PC-3 (cell line): ENCODE measurements at regions not wholly inside any gene's neighbourhood (a gene's known extent, or its start where the extent isn't known, plus 50 kb on each side); places are given as distances from the start of the nearest gene placed in this dataset.

Experiments
- ATAC-seq: fragments of 200-7000 bp; cut with Tn5 transposase; 2 replicates; pipeline ENCODE4 v1.9.1; 2020; ENCODE audit warnings: mild to moderate bottlenecking, moderate library complexity
- BruUV-seq: library from RNA; stranded (reverse); fragments of 400-500 nt; replicated peaks from 2 replicates; lab custom pipeline; 2021; lab: Mats Ljungman, UMichigan
- CTCF ChIA-PET: fragments of 300-600 bp; sonication (Branson Sonifier 250); formaldehyde crosslinking; loops from one replicate; lab custom pipeline; 2022; ENCODE audit warnings: antibody characterized with exemption; lab: Charles Lee
- POLR2A ChIA-PET: fragments of 300-600 bp; sonication (Branson Sonifier 250); formaldehyde crosslinking; loops from one replicate; lab custom pipeline; 2022; ENCODE audit warnings: antibody characterized with exemption; ENCODE audit not compliant: unreplicated experiment; lab: Charles Lee
- DNase-seq: peaks from one replicate; pipeline ENCODE4 v3.0.0-alpha.2; 2015
- H2AFZ ChIP-seq: fragments of 300-600 bp; sonication (generic); 2 replicates; pipeline ENCODE4 v1.6.0; 2016; ENCODE audit warnings: antibody characterized with exemption, low read length
- H3F3A ChIP-seq: fragments of 300-600 bp; sonication (generic); one replicate; pipeline ENCODE4 v1.6.0; 2017; ENCODE audit warnings: antibody characterized with exemption, low read length, control low read depth, mild to moderate bottlenecking; ENCODE audit not compliant: unreplicated experiment
- H3K27ac ChIP-seq: fragments of 300-600 bp; sonication (generic); 2 replicates; pipeline ENCODE4 v1.5.1; 2016; ENCODE audit warnings: mild to moderate bottlenecking, low read length
- H3K27me3 ChIP-seq: fragments of 300-600 bp; sonication (generic); 2 replicates; pipeline ENCODE4 v1.6.1; 2016; ENCODE audit warnings: low read length, mixed read lengths
- H3K36me3 ChIP-seq: fragments of 300-600 bp; sonication (generic); 2 replicates; pipeline ENCODE4 v1.6.1; 2016; ENCODE audit warnings: low read depth, mixed run types, low read length, mixed read lengths
- H3K4me1 ChIP-seq: fragments of 300-600 bp; sonication (generic); 2 replicates; pipeline ENCODE4 v1.5.1; 2016; ENCODE audit warnings: low read length; ENCODE audit not compliant: insufficient read depth
- H3K4me2 ChIP-seq: fragments of 300-600 bp; sonication (generic); 2 replicates; pipeline ENCODE4 v1.6.0; 2016; ENCODE audit warnings: low read length
- H3K4me3 ChIP-seq: fragments of 300-600 bp; sonication (generic); 2 replicates; pipeline ENCODE4 v1.5.1; 2016; ENCODE audit warnings: mild to moderate bottlenecking, low read length, mixed read lengths
- H3K79me2 ChIP-seq: fragments of 300-600 bp; sonication (generic); 2 replicates; pipeline ENCODE4 v1.6.1; 2017; ENCODE audit warnings: low read length, mixed read lengths
- H3K9ac ChIP-seq: fragments of 300-600 bp; sonication (generic); 2 replicates; pipeline ENCODE4 v1.6.0; 2016; ENCODE audit warnings: mild to moderate bottlenecking, low read length
- H3K9me2 ChIP-seq: fragments of 300-600 bp; sonication (generic); replicated peaks from 2 replicates; pipeline ENCODE4 v1.6.1; 2016; ENCODE audit warnings: mixed run types, low read length, mixed read lengths
- H3K9me3 ChIP-seq: fragments of 300-600 bp; sonication (generic); 2 replicates; pipeline ENCODE4 v1.6.1; 2016; ENCODE audit warnings: low read length, mixed read lengths
- H4K20me1 ChIP-seq: fragments of 300-600 bp; sonication (generic); 2 replicates; pipeline ENCODE4 v1.6.1; 2016; ENCODE audit warnings: low read length, mixed read lengths
- CTCF ChIP-seq: fragments of 300-600 bp; sonication (generic); conservative IDR thresholded peaks from 2 replicates; pipeline ENCODE4 v1.5.1; 2017; ENCODE audit warnings: antibody characterized with exemption, low read depth, mild to moderate bottlenecking, low read length
- EZH2 ChIP-seq: fragments of 300-600 bp; sonication (generic); IDR thresholded peaks from one replicate; pipeline ENCODE4 v1.6.1; 2017; ENCODE audit warnings: antibody characterized with exemption, mild to moderate bottlenecking, low read length; ENCODE audit not compliant: unreplicated experiment
- EZH2phosphoT487 ChIP-seq: fragments of 300-600 bp; sonication (generic); IDR thresholded peaks from 2 replicates; pipeline ENCODE4 v1.6.1; 2018; ENCODE audit warnings: mild to moderate bottlenecking, antibody characterized with exemption, low read length, borderline replicate concordance
- intact Hi-C: fragments of 100-400 bp; cut with micrococcal nuclease; formaldehyde crosslinking; loops from 2 replicates; pipeline ENCODE4 v1.9.0; 2023

GRCh38 chr18:44629406-44629805, 51.3 kb upstream of the SETBP1 start:
- CTCF ChIA-PET = no interaction called here
- Histone ChIP-seq H3K27me3 (no peaks in the 10 kb centered on the region), H4K20me1 (no peaks in the 10 kb centered on the region), H3F3A (no peaks in the 10 kb centered on the region), H3K4me3 (no peak overlapping the region), H2AFZ (no peak overlapping the region), H3K9me2 (no peaks in the 10 kb centered on the region), H3K9me3 (no peaks in the 10 kb centered on the region), H3K27ac (no peak overlapping the region), H3K9ac (no peak overlapping the region), H3K79me2 (no peaks in the 10 kb centered on the region), H3K4me2 (no peak overlapping the region), H3K36me3 (no peaks in the 10 kb centered on the region), H3K4me1 (peaks cover 7% of the 10 kb centered on the region)
- intact Hi-C loops = no loop called here
- DNase-seq (no peak), ATAC-seq (no peak)
- TF ChIP-seq EZH2phosphoT487 (no peak), EZH2 (no peak), CTCF (no peak)
- POLR2A ChIA-PET = no interaction called here
- BruUV-seq = no TSS peak

- no peaks in the 10 kb centered on the region for H3K9me3 ChIP-seq
- H3K9me2 ChIP-seq = no peaks in the 10 kb centered on the region
- no peak for DNase-seq
- no peak overlapping the region for H3K4me3 ChIP-seq
- POLR2A ChIA-PET = no interaction called here
- H3K79me2 ChIP-seq = no peaks in the 10 kb centered on the region
- CTCF ChIA-PET = no interaction called here
- no peak overlapping the region for H2AFZ ChIP-seq
- H3K27ac ChIP-seq = no peak overlapping the region
- no peak for ATAC-seq
- no peaks in the 10 kb centered on the region for H4K20me1 ChIP-seq
- H3F3A ChIP-seq = no peaks in the 10 kb centered on the region
- no peak overlapping the region for H3K4me2 ChIP-seq
- BruUV-seq = no TSS peak
- H3K36me3 ChIP-seq = no peaks in the 10 kb centered on the region
- intact Hi-C loops = no loop called here
- no peak for TF ChIP-seq CTCF
- no peak for TF ChIP-seq EZH2
- no peak for TF ChIP-seq EZH2phosphoT487
- H3K9ac ChIP-seq = no peak overlapping the region
- no peaks in the 10 kb centered on the region for H3K27me3 ChIP-seq
- H3K4me1 ChIP-seq = peaks cover 7% of the 10 kb centered on the region
Measured at GRCh38 chr18:44630118-44630517, 50.6 kb upstream of the SETBP1 start.
